D721Med (cell line): ENCODE measurements at regions not wholly inside any gene's neighbourhood (a gene's known extent, or its start where the extent isn't known, plus 50 kb on each side); places are given as distances from the start of the nearest gene placed in this dataset.

Experiments used
- DNase-seq: peaks from one replicate; pipeline ENCODE4 v3.0.0; 2011; ENCODE audit warnings: low spot score; ENCODE audit not compliant: insufficient read length
- FAIRE-seq: peaks from 2 replicates; lab custom pipeline; 2011; peaks lifted over from hg19 to GRCh38; lab: Jason Lieb, UNC
- TF ChIP-seq, protein P1 (sequence below): IDR thresholded peaks from 2 replicates; pipeline ENCODE4 v1.5.1; 2012; ENCODE audit warnings: mild to moderate bottlenecking, control low read depth; ENCODE audit not compliant: insufficient read depth; ENCODE audit errors: missing control alignments

DNA sequence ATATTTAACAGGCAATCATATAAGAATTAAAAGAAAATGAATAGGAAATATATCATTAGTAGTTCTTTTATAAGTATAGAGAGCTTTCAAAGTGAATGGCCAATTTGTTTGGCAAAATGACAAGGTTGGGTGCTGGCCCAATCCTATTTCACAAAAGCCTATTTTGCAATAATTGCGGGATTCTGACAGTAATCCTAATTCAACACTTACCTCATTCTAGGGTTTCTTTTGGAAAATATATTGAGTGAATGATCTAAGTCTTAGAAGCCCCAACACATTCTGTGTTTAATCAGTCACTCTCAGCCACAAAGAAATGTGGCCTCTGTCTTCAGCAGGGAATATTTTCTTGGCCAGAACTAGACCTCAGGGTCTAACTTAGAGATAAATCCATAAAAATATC is 835.9 kb upstream of the ZNF608 start:
- no peak for DNase-seq
- TF ChIP-seq, protein P1, sequence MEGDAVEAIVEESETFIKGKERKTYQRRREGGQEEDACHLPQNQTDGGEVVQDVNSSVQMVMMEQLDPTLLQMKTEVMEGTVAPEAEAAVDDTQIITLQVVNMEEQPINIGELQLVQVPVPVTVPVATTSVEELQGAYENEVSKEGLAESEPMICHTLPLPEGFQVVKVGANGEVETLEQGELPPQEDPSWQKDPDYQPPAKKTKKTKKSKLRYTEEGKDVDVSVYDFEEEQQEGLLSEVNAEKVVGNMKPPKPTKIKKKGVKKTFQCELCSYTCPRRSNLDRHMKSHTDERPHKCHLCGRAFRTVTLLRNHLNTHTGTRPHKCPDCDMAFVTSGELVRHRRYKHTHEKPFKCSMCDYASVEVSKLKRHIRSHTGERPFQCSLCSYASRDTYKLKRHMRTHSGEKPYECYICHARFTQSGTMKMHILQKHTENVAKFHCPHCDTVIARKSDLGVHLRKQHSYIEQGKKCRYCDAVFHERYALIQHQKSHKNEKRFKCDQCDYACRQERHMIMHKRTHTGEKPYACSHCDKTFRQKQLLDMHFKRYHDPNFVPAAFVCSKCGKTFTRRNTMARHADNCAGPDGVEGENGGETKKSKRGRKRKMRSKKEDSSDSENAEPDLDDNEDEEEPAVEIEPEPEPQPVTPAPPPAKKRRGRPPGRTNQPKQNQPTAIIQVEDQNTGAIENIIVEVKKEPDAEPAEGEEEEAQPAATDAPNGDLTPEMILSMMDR: no peak
- FAIRE-seq: no peak

DNA sequence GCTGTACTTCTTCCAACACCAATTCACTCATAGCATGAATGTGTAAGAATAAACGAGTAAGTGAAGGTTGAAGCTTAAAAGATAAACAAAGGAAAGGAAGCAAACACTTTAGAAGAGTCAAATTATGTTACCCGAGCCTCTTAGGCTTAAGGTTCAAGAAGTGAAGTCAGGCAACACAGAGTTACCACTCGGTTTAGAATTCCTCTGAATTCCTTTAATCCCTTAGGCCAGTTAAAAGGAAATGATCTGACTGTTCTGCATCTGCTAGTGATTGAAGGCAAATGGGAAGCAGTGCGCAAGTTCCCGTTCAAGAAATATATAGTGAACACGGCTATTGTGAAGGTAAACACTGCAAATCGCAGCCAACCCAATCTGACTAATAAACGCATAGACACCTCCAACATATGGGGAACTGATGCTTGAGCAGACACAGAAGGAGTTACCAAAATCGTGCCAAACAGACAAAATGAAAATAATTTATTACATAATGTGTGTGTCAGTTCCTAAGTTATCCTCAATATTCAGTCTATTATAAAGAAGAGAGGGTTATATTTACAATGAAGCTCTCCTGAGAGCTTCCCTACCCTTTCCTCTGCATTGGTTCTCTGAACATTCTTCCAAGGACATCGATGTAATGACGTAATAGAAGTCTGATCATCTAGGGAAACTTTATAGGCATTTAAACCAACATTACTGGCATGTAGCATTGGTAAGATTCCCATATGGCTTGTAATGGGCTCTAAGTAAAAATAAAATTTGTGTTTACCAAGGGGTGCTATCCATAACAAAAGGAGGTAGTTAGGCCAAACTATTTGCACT is 837.1 kb upstream of the ZNF608 start:
- DNase-seq (no peak), FAIRE-seq (no peak)
- TF ChIP-seq, protein P1: no peak

DNA sequence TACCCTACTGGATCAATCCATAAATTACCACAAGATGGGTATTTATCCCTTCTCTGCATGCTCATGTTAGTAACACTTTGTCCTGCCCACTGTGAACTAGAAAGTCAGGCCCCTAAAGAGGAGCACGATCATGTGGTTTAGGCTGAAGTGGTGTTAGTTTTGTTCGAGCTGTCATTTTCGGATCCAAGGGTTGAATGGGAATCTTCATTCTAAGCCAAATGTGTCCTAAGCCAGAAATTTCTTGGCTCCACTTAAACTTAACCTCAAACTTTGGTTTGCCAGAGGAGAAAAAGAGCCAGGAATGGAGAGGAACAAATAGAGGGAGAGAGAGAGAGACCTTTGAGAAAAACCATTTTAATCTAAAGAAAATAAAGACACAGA is 837.7 kb upstream of the ZNF608 start:
- DNase-seq (no peak), FAIRE-seq (no peak)
- TF ChIP-seq, protein P1: no peak

DNA sequence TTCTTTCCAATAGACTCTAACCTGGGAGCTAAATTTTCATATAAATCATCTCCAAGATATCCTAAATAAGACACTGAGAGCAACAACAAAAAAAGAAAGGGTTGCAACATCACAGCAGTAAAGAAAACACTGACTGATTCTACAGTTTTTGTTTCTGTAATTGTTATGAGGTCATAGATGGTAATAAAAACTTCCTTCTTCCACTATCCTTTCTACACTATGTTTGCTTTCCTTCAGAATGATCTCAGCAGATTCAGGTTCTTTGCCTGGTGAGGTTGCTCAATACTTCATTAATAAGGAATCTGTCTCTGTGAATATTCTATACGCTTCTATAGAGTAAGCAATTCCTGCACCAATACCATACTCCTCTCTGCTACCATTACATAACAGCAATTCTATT is 835.6 kb upstream of the GRAMD2B start:
- TF ChIP-seq, protein P1: no peak
- FAIRE-seq: no peak
- no peak for DNase-seq

DNA sequence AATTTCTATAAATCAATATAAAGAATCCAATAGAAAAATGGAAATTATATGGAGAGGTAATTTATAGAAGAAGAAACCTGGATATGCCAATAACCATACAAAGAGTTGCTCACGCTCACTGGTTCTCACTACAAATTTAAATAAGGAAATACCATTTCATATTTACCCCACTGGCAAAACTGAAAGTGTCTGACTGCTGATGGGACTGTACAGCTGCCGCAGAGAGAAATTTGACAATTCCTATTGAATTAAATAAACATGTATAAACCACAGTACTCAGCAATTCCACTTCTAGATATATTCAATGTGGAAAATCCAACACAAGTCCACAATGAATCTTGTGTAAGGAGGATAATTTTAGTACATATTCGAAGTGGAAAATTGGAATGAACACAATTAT is 830.4 kb upstream of the GRAMD2B start:
- FAIRE-seq: no peak
- TF ChIP-seq, protein P1: no peak
- DNase-seq: no peak

DNA sequence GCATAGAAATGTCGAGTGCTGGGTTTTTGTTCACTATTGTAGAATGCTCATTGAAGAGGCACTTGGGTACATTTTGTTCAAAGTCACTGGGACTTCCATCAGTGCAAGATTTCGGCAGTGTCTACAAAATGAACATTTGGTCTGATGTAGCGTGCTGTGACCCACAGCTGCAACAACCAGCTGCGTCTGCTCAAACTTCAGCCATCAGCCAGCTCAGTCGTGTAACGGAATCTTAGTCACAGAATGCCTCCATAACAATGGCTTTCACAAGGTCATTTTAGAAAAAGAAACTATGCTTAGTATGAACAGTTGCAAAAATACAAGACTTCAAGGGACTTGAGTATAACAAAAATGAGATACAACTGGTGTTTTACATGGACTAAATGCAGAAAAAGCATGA is 828.1 kb upstream of the GRAMD2B start:
- no peak for FAIRE-seq
- TF ChIP-seq, protein P1: no peak
- no peak for DNase-seq

DNA sequence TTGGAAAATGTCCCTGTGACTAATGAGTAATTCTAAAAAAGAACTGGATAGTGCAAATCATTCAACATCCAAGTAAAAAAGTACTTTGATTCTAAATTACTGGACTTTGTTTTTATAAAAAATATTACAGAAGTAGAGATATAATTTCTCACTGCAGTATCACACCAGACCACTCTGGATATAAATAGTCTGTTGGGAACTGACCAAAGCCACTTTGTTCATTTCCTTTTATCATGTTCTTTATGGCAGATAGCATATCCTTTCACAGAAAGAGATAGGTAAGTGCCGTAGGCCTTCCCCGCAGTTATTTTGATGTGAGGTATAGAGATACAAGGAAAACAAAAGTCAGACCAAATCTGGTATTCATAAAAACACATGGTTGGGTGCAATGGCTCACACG is 827.4 kb upstream of the GRAMD2B start:
- FAIRE-seq: no peak
- TF ChIP-seq, protein P1: no peak
- no peak for DNase-seq
